Rectal smooth muscle tissue (tissue), 1 donor: ENCODE measurements at regions not wholly inside any gene's neighbourhood (a gene's known extent, or its start where the extent isn't known, plus 50 kb on each side); places are given as distances from the start of the nearest gene placed in this dataset.

Experiments used
- H3K27ac ChIP-seq: one replicate; pipeline ENCODE4 v1.7.0; 2013; ENCODE audit warnings: low read depth, low read length, inconsistent platforms
- H3K27me3 ChIP-seq: one replicate; pipeline ENCODE4 v1.7.0; 2013; ENCODE audit warnings: low read length; ENCODE audit not compliant: control insufficient read depth, insufficient read depth
- H3K36me3 ChIP-seq: one replicate; pipeline ENCODE4 v1.7.0; 2013; ENCODE audit warnings: low read length; ENCODE audit not compliant: control insufficient read depth, insufficient read depth
- H3K4me1 ChIP-seq: one replicate; pipeline ENCODE4 v1.7.0; 2013; ENCODE audit warnings: low read length; ENCODE audit not compliant: control insufficient read depth, insufficient read depth
- H3K4me3 ChIP-seq: one replicate; pipeline ENCODE4 v1.7.0; 2013; ENCODE audit warnings: low read length
- H3K9ac ChIP-seq: one replicate; pipeline ENCODE4 v1.7.0; 2013; ENCODE audit warnings: low read length

GRCh38 chr11:101291279-101291678, 161.7 kb upstream of the PGR start:
- H3K27ac ChIP-seq, result no peak overlapping the region
- H3K4me3 ChIP-seq, result no peak overlapping the region
- no peaks in the 10 kb centered on the region for H3K4me1 ChIP-seq
- no peaks in the 10 kb centered on the region for H3K27me3 ChIP-seq
- no peak overlapping the region for H3K9ac ChIP-seq
- no peaks in the 10 kb centered on the region for H3K36me3 ChIP-seq

- Histone ChIP-seq H3K27me3 (no peaks in the 10 kb centered on the region), H3K4me3 (no peak overlapping the region), H3K9ac (no peak overlapping the region), H3K36me3 (no peaks in the 10 kb centered on the region), H3K4me1 (no peaks in the 10 kb centered on the region), H3K27ac (no peak overlapping the region)
Measured at GRCh38 chr11:101288392-101288791, 158.8 kb upstream of the PGR start.

GRCh38 chr11:101279728-101280127, 150.1 kb upstream of the PGR start:
- no peaks in the 10 kb centered on the region for H3K27me3 ChIP-seq
- no peak overlapping the region for H3K4me3 ChIP-seq
- no peak overlapping the region for H3K9ac ChIP-seq
- no peaks in the 10 kb centered on the region for H3K4me1 ChIP-seq
- no peaks in the 10 kb centered on the region for H3K36me3 ChIP-seq
- H3K27ac ChIP-seq, result no peak overlapping the region

GRCh38 chr11:101278286-101278685, 148.7 kb upstream of the PGR start:
- Histone ChIP-seq H3K9ac (no peak overlapping the region), H3K4me3 (no peak overlapping the region), H3K4me1 (no peaks in the 10 kb centered on the region), H3K36me3 (no peaks in the 10 kb centered on the region), H3K27ac (no peak overlapping the region), H3K27me3 (no peaks in the 10 kb centered on the region)

GRCh38 chr11:101277036-101277435, 147.4 kb upstream of the PGR start:
- H3K36me3 ChIP-seq, result no peaks in the 10 kb centered on the region
- no peaks in the 10 kb centered on the region for H3K27me3 ChIP-seq
- no peaks in the 10 kb centered on the region for H3K4me1 ChIP-seq
- no peak overlapping the region for H3K9ac ChIP-seq
- H3K27ac ChIP-seq, result no peak overlapping the region
- no peak overlapping the region for H3K4me3 ChIP-seq

GRCh38 chr11:101269990-101270660, 140.5 kb upstream of the PGR start:
- no peaks in the 10 kb centered on the region for H3K27me3 ChIP-seq
- H3K9ac ChIP-seq, result no peak overlapping the region
- no peaks in the 10 kb centered on the region for H3K4me1 ChIP-seq
- no peaks in the 10 kb centered on the region for H3K36me3 ChIP-seq
- no peak overlapping the region for H3K4me3 ChIP-seq
- no peak overlapping the region for H3K27ac ChIP-seq

- Histone ChIP-seq H3K9ac (no peak overlapping the region), H3K4me3 (no peak overlapping the region), H3K27me3 (no peaks in the 10 kb centered on the region), H3K4me1 (no peaks in the 10 kb centered on the region), H3K27ac (no peak overlapping the region), H3K36me3 (no peaks in the 10 kb centered on the region)
Measured at GRCh38 chr11:101269390-101269789, 139.8 kb upstream of the PGR start.

GRCh38 chr11:101267654-101268053, 138.0 kb upstream of the PGR start:
- no peaks in the 10 kb centered on the region for H3K27me3 ChIP-seq
- H3K4me1 ChIP-seq, result no peaks in the 10 kb centered on the region
- H3K4me3 ChIP-seq, result no peak overlapping the region
- H3K36me3 ChIP-seq, result no peaks in the 10 kb centered on the region
- H3K27ac ChIP-seq, result no peak overlapping the region
- no peak overlapping the region for H3K9ac ChIP-seq

GRCh38 chr11:101264306-101264705, 134.7 kb upstream of the PGR start:
- H3K36me3 ChIP-seq, result no peaks in the 10 kb centered on the region
- no peak overlapping the region for H3K4me3 ChIP-seq
- H3K4me1 ChIP-seq, result no peaks in the 10 kb centered on the region
- no peak overlapping the region for H3K27ac ChIP-seq
- no peaks in the 10 kb centered on the region for H3K27me3 ChIP-seq
- H3K9ac ChIP-seq, result no peak overlapping the region

GRCh38 chr11:101262995-101263394, 133.4 kb upstream of the PGR start:
- Histone ChIP-seq H3K36me3 (no peaks in the 10 kb centered on the region), H3K27me3 (no peaks in the 10 kb centered on the region), H3K4me3 (no peak overlapping the region), H3K27ac (no peak overlapping the region), H3K9ac (no peak overlapping the region), H3K4me1 (no peaks in the 10 kb centered on the region)

- no peaks in the 10 kb centered on the region for H3K36me3 ChIP-seq
- H3K27ac ChIP-seq, result no peak overlapping the region
- no peaks in the 10 kb centered on the region for H3K4me1 ChIP-seq
- no peaks in the 10 kb centered on the region for H3K27me3 ChIP-seq
- H3K9ac ChIP-seq, result no peak overlapping the region
- H3K4me3 ChIP-seq, result no peak overlapping the region
Measured at GRCh38 chr11:101262258-101262657, 132.6 kb upstream of the PGR start.

GRCh38 chr11:101255036-101255435, 125.4 kb upstream of the PGR start:
- H3K4me3 ChIP-seq, result no peak overlapping the region
- H3K27me3 ChIP-seq, result no peaks in the 10 kb centered on the region
- H3K4me1 ChIP-seq, result no peaks in the 10 kb centered on the region
- no peaks in the 10 kb centered on the region for H3K36me3 ChIP-seq
- H3K9ac ChIP-seq, result no peak overlapping the region
- H3K27ac ChIP-seq, result no peak overlapping the region

- Histone ChIP-seq H3K27ac (no peak overlapping the region), H3K27me3 (no peaks in the 10 kb centered on the region), H3K36me3 (no peaks in the 10 kb centered on the region), H3K4me1 (no peaks in the 10 kb centered on the region), H3K9ac (no peak overlapping the region), H3K4me3 (no peak overlapping the region)
Measured at GRCh38 chr11:101254037-101254436, 124.4 kb upstream of the PGR start.
